HG02885 (cell line): ENCODE measurements at regions not wholly inside any gene's neighbourhood (a gene's known extent, or its start where the extent isn't known, plus 50 kb on each side); places are given as distances from the start of the nearest gene placed in this dataset.
"Not testable (repeated sequence)": the region's sequence is repeated elsewhere in the genome, so short reads cannot be mapped to it uniquely, and the experiment has no call there.

Source experiments
- ATAC-seq: cut with Tn5 transposase; IDR thresholded peaks from one replicate; pipeline ENCODE4 v1.9.1; 2021; ENCODE audit warnings: mild to moderate bottlenecking; ENCODE audit not compliant: unreplicated experiment, poor library complexity

- ATAC-seq, result no peak
Observed at GRCh38 chr10:26355241-26355640, 82.9 kb upstream of the APBB1IP start.

DNA sequence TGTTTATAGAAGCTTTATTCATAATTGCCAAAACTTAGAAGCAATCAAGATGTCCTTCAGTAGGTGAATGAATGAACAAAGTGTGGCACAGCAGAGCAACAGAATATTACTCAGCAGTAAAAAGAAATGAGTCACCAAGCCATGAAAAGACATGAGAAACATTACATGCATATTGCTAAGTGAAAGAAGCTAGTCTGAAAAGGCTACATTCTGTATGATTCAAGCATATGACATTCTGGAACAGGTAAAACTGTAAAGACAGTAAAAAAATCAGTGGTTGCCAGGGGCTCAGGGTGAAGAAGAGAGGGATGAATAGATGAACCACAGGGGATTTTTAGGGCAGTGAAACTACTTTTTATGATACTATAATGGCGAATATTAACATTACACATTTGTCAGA is 80.9 kb upstream of the APBB1IP start:
- ATAC-seq, result peak; percentile 71

- no peak for ATAC-seq
Observed at GRCh38 chr10:26358071-26358470, 80.1 kb upstream of the APBB1IP start.

- no peak for ATAC-seq
Observed at GRCh38 chr10:26359670-26360069, 78.5 kb upstream of the APBB1IP start.

DNA sequence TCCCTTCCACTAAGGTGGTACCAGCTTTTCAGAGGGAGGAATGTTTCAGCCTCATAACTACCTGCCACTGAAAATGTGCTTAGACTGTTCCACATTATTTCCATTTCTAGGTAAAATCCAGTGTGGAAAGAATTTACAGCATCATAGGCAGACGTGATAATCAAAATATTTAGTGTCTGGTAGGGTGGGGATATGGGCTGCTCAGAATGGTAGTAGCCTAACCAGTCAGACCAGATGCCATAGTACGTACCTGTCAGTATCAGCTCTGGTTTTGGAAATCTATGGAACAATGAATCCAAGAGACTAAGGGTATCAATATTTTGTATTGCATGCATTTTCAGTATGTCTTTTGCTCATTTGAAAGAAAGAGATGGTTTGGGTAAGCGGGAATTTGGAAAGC is 76.8 kb upstream of the APBB1IP start:
- no peak for ATAC-seq

DNA sequence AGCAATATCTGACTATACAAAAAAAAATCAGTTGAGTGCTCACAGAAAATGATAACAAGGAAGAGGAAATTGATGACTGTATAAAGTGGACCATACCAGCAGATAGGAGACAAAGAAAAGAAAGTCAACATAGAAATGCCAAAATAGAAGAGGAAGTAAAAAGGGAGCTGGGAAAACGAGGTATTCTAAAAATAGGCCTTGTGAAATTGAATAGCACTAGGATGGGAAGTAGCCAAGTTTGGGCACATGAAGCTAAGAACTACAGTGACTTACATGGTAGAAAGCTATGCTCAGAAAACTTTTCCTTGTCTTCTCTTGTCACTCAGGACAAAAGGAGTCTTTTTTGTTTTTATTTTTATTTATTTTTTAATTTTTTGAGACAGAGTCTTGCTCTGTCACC is 76.2 kb upstream of the APBB1IP start:
- no peak for ATAC-seq

DNA sequence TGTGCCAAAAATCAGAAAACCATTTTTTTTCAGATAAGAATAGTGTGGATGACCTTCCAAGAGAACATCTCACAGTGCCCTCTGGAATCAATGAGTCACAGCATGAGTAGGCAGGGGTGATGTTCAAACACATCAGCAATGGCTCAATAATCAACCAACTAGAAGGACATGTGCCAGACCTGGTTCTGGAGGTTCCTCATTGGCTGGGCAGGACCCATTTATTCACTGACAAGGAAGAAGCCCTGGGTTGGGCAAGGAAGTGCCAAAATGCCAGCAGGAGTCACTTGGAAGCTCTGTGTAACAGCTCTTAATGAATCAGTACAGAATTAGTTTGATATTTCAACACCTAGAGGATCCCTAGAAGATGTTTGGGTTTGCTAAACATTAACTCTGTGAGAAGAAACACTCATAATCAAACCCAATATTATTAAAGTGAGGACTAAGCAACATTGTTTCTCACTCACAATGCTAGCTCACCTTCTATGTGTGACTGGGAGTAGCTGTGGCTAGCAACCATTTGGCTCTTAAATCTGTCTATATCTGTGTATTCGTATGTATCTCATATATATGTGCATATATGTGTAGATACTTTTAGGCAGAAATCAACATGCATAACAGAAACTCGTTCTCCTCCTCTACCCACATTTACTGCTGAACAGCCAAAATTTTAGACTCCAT is 72.3 kb upstream of the APBB1IP start:
- ATAC-seq, result no peak

DNA sequence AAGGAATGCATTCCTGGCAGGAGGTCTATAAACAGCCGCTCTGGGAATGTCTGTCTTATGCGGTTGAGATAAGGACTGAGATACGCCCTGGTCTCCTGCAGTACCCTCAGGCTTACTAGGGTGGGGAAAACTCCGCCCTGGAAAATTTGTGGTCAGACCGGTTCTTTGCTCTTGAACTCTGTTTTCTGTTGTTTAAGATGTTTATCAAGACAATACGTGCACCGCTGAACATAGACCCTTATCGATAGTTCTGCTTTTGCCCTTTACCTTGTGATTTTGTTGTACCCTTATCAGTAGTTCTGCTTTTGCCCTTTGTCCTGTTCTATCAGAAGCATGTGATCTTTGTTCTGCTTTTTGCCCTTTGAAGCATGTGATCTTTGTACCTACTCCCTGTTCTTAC is 71.1 kb upstream of the APBB1IP start:
- not testable (repeated sequence) for ATAC-seq

- ATAC-seq, result no peak
Observed at GRCh38 chr10:26367771-26368170, 70.4 kb upstream of the APBB1IP start.

- peak; percentile 61 for ATAC-seq
Observed at GRCh38 chr10:26368463-26368862, 69.7 kb upstream of the APBB1IP start.

DNA sequence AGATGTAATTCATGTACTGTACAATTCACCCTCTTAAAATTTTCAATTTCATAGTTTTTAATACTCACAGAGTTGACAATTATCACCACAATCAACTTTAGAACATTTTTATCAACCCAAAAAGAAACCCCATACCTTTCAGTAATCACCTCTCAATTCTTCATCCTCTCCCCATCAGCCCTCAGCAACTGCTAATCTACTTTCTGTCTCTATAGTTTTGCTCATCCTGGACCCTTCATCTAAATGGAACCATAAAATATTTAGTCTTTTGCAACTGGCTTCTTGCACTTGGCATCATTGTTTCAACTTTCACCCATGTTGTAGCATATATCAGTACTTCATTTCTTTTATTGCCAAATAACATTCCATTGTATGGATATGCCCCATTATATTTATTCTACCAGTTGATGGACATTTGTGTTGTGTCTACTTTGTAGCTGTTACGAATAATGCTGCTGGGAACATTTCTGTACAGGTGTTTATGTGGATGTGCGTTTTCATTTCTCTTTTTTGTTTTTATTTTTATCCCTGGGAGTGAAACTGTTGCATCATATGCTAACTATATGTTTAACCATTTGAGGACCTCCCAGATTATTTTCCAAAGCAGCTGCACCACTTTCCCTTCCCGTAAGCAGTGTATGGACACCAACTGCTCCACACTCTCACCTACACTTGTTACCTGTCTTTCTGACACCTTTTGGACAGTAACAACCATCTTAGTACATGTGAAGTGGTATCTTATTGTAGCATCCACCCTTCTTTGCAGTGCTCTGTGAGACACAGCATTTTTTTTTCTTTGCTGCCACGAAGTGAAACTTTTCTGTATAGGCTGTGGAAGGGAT is 65.4 kb upstream of the APBB1IP start:
- ATAC-seq, result peak; percentile 73

DNA sequence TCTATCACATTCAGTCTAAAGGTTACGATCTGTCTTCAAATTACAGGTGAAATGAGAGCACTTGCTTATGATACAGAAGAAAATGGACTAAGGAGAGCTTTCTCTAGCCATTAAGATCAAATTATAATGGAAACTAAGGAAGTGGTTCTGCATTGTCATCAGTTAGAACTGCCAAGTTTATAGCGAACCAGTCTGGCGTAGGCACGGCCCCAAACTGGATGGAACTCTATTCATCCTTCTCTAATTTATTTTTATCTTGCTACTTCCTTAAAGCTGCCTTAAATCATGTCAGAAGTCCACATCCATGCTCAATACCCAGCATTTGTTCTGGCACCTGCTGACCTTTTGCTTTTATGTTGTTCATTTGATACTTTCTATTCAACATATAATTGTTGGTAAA is 63.7 kb upstream of the APBB1IP start:
- ATAC-seq, result no peak

- not testable (repeated sequence) for ATAC-seq
Observed at GRCh38 chr10:26377224-26377810, 60.8 kb upstream of the APBB1IP start.

- no peak for ATAC-seq
Observed at GRCh38 chr10:26378861-26379294, 59.3 kb upstream of the APBB1IP start.

GRCh38 chr10:26380815-26381214 is 57.3 kb upstream of the APBB1IP start:
- ATAC-seq, result no peak

- ATAC-seq, result no peak
Observed at GRCh38 chr10:26381986-26382385, 56.2 kb upstream of the APBB1IP start.

DNA sequence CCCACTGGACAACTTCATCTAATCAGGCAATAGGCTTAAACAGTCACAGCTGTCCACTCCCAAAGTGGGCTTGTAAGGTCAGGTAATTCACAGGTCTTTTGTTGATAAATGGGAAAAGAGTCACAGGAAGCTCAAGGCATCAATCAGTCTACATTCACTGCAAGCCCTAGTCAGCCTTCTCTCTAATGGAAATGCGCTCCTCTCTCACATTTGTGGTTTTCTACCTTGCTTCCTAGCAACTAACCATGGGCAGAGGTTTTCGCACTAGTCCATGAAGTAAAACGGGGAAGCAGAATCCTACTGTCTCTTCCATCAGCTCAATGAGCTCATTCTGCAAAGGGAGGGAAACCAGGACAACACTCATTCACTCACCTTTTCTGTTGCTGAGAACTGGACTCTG is 53.5 kb upstream of the APBB1IP start:
- ATAC-seq, result no peak

DNA sequence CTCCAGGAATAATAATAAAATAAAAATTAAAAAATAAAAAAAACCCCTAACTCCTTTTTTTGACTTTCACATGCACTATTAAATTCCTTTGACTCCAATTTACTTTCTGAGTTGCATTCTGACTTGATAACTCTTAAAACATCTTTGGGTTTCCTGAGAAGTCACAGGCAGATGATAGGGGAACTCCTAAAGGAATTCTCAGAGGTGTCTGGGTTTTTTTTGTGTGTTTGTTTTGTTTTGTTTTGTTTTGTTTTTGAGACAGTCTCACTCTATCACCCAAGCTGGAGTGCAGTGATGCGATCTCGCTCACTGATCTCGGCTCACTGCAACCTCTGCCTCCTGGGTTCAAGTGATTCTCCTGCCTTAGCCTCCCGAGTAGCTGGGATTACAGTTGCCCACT is 52.7 kb upstream of the APBB1IP start:
- ATAC-seq, result no peak

DNA sequence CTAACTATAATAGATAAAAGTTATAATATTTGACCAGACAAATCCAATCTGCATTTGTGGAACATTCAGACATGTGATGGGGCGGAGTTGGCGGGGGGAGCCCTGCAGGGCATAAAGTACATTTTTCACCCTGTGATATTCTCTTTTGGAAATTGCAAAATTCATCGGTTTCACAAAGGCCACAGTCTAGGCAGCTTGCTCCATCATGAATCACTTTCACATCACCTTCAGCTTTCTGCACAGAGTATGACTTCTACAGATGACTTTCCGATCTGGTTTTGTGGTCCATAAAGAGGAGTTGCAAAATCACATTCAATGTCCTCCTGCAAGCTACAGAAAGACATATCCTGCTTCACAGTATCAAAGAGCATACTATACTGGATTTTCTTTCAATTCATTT is 51.4 kb upstream of the APBB1IP start:
- ATAC-seq, result peak; percentile 66
